ENCODE measurements at regions not wholly inside any gene's neighbourhood (a gene's known extent, or its start where the extent isn't known, plus 50 kb on each side); places are given as distances from the start of the nearest gene placed in this dataset.
"Not testable (repeated sequence)": the region's sequence is repeated elsewhere in the genome, so short reads cannot be mapped to it uniquely, and the experiment has no call there.

GRCh38 chr12:91718326-91718725, 427.3 kb downstream of the BTG1 start:
- Histone ChIP-seq H3K27ac (no peak overlapping the region), H3K36me3 (no peaks in the 10 kb centered on the region), H3K9me3 (no peaks in the 10 kb centered on the region), H3K27me3 (no peaks in the 10 kb centered on the region), H3K4me1 (no peaks in the 10 kb centered on the region), H3K4me3 (no peak overlapping the region)
- WGBS, 2 donors = 93 to 96% methylated on average over 2 of the region's 2 CpGs
- FAIRE-seq (no peak), DNase-seq (no peak), ATAC-seq (no peak)
- TF ChIP-seq CTCF (IDR thresholded peaks at IDR 0.05) = no peak
- intact Hi-C loops (cut with DNase I) = no loop called here

GRCh38 chr12:91717804-91718203, 427.8 kb downstream of the BTG1 start:
- no peaks in the 10 kb centered on the region for H3K9me3 ChIP-seq
- DNase-seq = no peak
- FAIRE-seq = no peak
- H3K27ac ChIP-seq = no peak overlapping the region
- intact Hi-C loops (cut with DNase I) = no loop called here
- no peaks in the 10 kb centered on the region for H3K36me3 ChIP-seq
- 63 to 74% methylated on average over 3 of the region's 3 CpGs for WGBS, 2 donors
- TF ChIP-seq CTCF (IDR thresholded peaks at IDR 0.05) = no peak
- no peak overlapping the region for H3K4me3 ChIP-seq
- H3K27me3 ChIP-seq = no peaks in the 10 kb centered on the region
- no peaks in the 10 kb centered on the region for H3K4me1 ChIP-seq
- ATAC-seq = no peak

- ATAC-seq; H3K9me3 ChIP-seq; H3K27ac ChIP-seq; H3K4me1 ChIP-seq; H3K36me3 ChIP-seq; FAIRE-seq; H3K27me3 ChIP-seq; DNase-seq; H3K4me3 ChIP-seq; intact Hi-C loops (cut with DNase I): not testable (repeated sequence)
- 77 to 85% methylated on average over 2 of the region's 2 CpGs for WGBS, 2 donors
Measured at GRCh38 chr12:91711925-91712324, 433.7 kb downstream of the BTG1 start.

GRCh38 chr12:91706466-91706865, 439.2 kb downstream of the BTG1 start:
- H3K4me1 ChIP-seq = no peaks in the 10 kb centered on the region
- H3K27ac ChIP-seq = no peak overlapping the region
- WGBS, 2 donors = 33% methylated on average over 1 of the region's 1 CpG
- no peak for DNase-seq
- no peak for TF ChIP-seq CTCF (IDR thresholded peaks at IDR 0.05)
- intact Hi-C loops (cut with DNase I) = no loop called here
- FAIRE-seq = no peak
- H3K36me3 ChIP-seq = no peaks in the 10 kb centered on the region
- H3K4me3 ChIP-seq = no peak overlapping the region
- no peak for ATAC-seq
- H3K9me3 ChIP-seq = no peaks in the 10 kb centered on the region
- no peaks in the 10 kb centered on the region for H3K27me3 ChIP-seq

- DNase-seq (no peak), FAIRE-seq (no peak)
Measured at GRCh38 chr12:91704446-91704845, 441.2 kb downstream of the BTG1 start.

More at GRCh38 chr12:91704446-91704845, 441.2 kb downstream of the BTG1 start:
- ATAC-seq = no peak
- H3K27me3 ChIP-seq = no peaks in the 10 kb centered on the region
- H3K9me3 ChIP-seq = no peaks in the 10 kb centered on the region
- H3K36me3 ChIP-seq = no peaks in the 10 kb centered on the region
- no peaks in the 10 kb centered on the region for H3K4me1 ChIP-seq
- WGBS, 2 donors = 81% methylated on average over 2 of the region's 2 CpGs
- intact Hi-C loops (cut with DNase I) = no loop called here
- TF ChIP-seq CTCF (IDR thresholded peaks at IDR 0.05) = no peak
- no peak overlapping the region for H3K27ac ChIP-seq
- H3K4me3 ChIP-seq = no peak overlapping the region

All from pancreas (tissue), 10 donors.